ENCODE measurements at regions not wholly inside any gene's neighbourhood (a gene's known extent, or its start where the extent isn't known, plus 50 kb on each side); places are given as distances from the start of the nearest gene placed in this dataset.
"Not testable (repeated sequence)": the region's sequence is repeated elsewhere in the genome, so short reads cannot be mapped to it uniquely, and the experiment has no call there.

DNA sequence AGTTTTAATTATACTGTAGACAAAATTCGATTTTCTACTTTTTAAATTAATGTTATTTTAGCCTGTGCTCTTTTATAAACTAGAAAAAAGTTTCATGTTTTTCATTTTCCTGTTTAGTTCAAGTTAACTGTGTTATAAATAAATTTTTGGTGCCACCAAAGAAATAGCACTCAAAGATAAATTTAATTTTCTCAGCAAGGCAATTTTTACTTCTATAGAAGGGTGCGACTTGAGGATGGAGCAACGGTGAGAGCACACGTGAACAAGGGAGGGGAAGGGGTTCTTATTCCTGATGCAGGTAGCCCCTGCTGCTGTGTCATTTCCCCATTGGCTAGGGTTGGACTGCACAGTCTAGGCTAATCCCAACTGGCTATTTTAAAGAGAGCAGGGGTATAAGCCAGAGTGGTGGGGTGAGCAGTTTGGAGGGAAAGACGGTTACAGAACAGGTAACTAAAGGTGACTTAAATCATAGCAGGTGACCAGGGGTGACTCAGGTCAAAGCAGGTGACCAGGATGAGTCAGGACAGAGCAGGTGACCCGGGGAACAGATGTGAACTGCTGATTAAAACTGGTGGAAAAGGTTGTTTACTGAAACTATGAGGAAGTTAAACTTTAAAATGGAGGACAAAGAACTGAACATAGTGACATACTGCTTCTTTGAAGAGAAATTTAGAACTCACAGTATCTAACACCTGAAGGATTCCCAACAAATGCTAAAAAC is 104.6 kb upstream of the GPBP1 start:
- no peak for DNase-seq

DNA sequence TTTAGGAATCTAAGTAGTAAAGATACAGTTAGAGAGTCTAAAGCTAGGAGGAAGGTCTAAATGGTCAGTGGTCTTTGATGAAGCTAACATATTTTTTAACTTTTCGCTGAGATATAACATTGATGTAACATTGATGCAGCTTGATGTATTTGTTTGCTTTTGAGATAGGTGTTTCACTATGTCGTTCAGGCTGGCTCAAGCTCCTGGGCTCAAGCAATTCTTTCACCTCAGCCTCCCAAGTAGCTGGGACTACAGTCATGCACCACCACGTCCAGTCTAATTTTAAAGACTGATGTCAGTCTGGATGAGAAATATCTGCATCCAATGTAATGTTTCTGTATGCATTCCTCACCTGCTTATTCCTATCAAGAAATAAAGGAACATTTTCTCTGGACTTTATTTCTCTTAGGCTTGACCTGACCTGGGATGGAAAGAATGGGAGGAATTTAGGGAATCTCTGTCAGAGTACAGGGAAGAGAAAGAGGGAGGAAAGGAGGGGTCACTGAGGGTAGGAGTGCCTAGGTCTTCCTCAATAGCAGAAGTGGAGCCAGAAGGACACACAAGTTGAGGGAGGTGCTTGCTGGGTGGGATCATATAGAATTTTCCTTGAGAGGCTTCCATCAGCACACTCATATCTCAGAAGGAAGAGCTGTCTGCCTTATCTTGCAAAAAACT is 101.5 kb upstream of the GPBP1 start:
- DNase-seq, result no peak

DNA sequence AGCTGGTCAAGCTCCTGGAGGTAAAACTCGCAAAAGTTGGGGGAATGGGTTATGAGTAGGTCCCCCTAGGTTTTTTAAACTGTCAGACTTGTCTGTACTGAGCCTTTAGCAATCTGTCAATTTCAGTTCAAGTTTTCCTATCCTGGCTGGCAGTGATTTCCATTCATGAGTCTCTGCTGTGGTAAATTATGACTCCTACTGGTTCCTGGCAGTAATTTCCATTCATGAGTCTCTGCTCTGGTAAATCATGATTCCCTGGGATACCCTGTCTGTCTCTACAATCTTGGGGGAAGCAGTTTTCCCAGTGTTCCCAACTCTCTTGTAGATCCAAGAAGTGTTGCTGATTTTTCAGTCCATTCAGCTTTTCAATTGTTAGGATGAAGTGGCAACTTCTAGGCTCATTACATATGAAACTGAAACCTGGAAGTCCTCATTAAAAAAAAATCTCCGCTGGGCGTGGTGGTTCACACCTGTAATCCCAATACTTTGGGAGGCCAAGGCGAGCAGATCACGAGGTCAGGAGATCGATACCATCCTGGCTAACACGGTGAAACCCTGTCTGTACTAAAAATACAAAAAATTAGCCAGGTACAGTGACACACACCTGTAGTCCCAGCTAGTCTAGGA is 91.3 kb upstream of the GPBP1 start:
- peak in 1 of 2 experiments; percentile 4 for DNase-seq

DNA sequence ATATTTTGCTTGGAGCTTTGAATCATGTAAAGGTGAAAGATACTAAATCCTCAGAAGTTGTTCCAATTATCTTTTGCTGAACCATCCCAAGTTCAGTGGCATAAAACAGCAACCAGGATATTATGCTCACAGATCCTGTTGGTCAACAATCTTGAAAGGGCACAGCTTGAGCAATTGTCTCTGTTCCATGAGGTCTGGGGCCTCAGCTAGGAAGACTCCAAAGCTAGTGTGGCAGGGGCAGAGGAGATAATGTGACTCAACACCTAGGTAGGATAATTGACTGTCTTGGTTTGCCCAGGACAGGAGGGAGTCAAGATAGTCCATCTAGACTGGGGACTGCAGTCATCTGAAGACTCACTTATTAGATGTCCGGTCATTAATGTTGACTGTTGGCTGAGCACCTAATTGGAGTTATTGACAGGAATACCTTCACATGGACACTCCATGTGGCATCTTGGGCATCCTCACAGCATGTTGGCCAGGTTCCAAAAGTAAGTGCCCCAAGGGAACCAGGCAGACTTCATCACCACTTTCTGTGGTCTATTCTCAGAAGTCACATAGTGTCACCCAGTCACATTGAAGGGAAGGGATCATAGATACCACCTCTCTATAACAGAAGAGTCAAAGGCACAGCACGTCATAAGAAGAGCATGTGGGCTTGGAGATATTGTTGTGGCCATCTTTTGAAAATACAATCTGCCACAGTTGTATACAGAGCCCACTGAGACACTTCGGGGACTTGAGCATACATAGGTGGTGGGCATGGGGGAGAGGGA is 88.4 kb upstream of the GPBP1 start:
- DNase-seq, result no peak

DNA sequence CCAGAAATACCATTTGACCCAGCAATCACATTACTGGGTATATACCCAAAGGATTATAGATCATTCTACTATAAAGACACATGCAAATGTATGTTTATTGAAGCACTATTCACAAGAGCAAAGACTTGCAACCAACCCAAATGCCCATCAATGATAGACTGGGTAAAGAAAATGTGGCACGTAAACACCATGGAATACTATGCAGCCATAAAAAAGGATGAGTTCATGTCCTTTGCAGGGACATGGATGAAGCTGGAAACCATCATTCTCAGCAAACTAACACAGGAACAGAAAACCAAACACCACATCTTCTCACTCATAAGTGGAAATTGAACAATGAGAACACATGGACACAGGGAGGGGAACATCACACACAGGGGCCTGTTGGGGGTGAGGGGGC is 85.9 kb upstream of the GPBP1 start:
- DNase-seq, result not testable (repeated sequence)

DNA sequence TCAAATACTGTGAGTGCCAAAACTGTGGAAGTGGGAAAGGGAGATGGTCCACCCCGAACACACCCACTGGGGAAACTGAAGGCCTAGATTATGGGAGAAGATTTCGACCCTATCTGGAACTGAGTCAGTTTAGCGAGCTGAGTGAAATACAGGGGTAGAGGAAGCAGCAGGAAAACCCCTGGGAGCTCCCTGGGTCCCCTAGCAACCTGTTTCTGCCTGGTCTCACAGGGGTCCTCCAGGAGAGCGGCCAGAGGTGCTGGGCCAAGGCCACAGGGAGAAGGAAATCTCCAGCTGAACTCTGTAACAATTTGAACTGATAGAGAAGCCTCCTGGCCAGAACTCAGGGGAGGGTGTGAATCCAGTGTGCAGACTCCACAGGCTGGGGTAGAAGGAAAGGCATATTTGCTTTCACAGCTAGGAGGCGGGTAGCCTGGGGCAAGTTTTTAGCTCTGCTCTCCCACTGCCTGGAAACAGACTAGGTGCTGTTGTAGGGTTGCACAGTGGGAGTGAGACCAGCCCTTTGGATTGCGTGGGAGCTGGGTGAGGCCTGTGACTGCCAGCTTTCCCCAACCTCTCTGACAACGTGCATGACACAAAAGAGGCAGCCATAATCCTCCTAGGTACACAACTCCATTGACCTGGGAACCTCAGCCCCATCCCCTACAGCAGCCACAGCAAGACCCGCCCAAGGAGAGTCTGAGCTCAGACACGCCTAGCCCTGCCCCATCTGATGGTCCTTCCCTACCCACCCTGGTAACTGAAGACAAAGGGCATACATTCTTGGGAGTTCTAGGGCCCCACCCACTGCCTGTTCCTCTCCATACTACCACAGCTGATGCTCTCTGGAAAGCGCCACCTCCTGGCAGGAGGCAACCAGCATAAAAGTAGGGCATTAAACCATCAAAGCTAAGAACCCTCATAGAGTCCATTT is 78.8 kb upstream of the GPBP1 start:
- DNase-seq, result no peak

DNA sequence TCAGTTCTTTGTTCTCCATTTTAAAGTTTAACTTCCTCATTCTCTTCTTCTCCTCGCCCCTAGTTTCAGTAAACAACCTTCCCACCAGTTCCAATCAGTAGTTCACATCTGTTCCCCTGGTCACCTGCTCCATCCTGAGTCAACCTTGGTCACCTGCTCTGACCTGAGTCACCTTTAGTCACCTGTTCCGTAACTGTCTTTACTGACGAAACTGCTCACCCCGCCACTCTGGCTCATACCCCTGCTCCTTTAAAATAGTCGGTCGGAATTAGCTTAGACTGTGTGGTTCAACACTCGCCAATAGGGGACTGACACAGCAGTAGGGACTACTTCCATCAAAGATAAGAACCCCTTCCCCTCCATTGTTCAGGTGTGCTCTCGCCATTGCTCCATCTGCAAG is 76.3 kb upstream of the GPBP1 start:
- no peak for DNase-seq

DNA sequence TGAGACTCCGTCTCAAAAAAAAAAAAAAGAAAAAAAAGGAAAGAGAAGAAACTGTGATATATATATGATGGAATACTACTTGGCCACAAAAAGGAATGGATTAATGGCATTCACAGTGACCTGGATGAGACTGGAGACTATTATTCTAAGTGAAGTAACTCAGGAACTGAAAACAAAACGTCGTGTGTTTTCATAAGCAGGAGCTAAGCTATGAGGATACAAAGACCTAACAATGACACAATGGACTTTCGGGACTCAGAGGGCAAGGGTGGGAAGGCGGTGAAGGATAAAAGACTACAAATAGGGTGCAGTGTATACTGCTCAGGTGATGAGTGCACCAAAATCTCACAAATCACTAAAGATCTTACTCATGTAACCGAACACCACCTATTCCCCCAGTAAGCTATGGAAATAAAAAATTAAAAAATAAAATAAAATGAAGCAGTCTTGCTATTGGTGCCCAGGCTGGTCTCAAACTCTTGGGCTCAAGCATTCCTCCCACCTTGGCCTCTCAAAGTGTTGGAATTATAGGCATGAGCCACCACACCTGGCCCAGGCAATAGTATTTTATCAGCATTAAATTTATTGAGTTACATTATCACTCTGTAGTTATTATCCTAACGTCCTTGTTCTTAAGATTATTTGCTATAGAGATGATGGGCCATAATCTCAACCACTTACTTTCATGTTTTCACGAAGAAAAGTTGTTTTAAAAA is 71.5 kb upstream of the GPBP1 start:
- DNase-seq, result no peak

DNA sequence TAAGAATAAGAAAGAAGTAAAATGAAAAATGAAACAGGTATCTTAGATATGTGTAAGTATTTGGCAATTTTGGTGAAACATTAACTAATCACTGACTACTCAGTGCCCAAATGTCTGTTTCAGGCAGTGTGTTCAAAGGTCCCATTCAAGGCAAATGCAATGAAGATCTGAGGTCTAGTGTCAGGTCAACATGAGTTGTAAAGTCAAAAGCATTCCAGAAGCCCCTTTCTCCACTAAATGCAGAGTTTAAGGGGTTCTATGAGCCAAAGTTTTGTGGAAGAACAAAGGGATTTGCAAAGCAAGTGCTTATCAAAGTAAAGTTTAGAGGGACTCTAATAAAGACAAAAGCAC is 71.0 kb upstream of the GPBP1 start:
- DNase-seq, result no peak

DNA sequence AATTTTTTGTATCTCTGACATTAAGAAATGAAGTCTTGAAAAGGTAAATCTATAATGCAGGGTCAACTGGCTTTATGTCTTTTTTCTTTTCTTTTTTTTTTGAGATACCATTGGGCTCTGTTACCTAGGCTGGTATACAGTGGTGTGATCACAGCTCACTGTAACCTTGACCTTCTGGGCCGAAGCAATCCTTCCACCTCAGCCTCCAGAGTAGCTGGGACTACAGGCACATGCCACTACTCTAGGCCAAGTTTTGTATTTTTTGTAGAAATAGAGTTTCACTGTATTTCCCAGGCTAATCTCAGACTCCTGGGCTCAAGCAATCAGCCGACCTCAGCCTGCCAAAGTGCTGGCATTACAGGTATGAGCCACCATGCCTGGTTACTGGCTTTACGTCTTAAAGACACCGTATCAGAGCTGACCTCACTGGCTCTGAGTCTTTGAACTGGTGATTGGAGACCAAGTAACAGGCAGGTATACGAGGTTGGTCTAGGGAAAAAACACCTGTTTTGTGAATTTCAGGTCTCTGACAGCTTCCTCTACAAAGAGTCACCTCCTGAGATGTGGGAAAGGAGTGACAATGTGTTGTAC is 70.4 kb upstream of the GPBP1 start:
- no peak for DNase-seq

DNA sequence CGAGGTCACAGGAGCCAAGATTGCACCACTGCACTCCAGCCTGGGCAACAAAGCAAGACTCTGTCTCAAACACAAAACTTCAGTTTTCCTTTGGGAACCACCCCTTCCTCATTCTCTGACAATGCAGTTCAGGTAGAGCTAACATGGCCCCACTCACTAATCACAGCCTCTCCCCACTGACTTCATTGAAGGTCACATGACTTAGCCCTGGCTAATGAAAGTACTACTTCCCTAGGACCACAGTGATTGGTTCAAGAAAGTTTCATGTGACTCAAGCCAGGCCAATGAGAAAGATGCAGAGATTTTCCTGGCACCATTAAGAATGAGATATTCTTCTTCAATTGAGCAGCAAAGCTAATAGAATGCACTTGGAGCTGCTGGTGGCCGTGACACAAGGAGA is 67.2 kb upstream of the GPBP1 start:
- DNase-seq, result no peak

DNA sequence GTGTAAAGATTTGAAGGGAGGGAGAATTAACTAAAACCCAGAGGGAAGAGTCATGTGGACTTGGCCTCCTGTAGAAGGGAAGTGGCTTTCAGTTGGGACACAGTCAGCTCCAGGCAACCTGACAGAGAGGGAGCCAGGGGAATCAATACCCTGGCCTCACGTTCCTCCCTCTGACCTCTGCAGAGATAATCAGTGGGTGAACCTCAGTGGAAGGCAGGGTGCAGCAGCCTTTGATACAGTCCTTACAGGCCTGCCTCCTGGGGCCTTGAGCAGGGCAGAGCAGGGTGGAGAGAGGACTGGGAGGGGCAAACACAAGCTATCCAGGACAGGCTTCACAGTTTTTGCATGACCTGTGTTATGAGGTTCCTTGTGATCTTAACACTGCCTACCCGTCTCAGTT is 61.9 kb upstream of the GPBP1 start:
- DNase-seq, result no peak

DNA sequence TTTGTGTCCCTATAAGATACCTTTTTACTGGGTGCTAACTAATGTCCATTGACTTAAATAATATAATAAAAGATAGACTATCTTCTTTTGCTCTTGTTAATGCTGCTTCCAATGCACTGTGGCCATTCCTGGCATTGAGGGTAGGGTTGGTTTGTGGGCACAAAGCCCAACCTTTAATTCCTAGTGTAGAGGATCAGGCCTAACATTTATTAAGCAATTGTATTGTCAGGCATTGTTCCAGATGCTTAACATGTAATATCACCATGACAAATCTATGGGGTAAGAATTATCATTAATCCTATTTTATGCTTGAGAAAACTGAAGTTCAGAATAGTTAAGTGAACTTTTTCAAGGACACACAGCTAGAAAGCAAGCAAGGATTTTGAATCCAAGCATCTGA is 60.4 kb upstream of the GPBP1 start:
- no peak for DNase-seq

DNA sequence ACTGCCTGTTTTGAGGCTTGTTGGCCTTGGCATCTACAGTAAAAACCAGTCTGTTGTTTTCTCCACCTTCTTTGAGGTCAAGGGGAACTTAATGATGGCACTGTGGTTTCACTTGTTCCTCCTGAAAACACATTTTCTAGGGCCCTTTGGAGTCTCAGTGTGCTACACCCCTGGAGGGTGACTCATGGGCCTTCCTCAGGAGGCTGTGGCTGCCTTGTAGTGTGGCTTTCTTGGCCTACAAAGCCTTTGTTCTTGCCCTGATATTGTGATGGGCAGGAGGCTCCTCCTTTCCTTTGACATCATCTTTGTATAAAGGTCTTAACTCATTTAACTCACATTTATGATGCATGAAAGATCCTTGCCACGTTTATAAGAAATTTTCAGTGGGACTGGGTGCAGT is 56.3 kb upstream of the GPBP1 start:
- no peak for DNase-seq

DNA sequence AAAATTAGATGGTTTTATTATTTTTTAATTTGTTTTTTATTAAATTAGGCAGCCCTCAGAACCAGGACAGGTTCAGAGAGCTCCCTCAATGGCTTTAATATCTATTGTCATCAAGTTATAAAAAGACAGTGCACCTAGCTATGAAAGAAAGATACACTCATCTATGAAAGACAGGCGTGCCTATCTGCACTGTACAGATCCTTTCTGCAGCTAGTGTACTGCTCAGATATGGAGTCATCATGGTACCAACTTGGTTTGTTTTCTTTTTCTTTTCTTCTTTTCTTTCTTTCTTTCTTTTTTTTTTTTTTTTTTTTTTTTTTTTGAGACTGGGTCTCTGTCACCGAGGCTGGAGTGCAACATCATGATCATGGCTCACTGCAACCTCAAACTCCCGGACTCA is 54.8 kb upstream of the GPBP1 start:
- no peak for DNase-seq

DNA sequence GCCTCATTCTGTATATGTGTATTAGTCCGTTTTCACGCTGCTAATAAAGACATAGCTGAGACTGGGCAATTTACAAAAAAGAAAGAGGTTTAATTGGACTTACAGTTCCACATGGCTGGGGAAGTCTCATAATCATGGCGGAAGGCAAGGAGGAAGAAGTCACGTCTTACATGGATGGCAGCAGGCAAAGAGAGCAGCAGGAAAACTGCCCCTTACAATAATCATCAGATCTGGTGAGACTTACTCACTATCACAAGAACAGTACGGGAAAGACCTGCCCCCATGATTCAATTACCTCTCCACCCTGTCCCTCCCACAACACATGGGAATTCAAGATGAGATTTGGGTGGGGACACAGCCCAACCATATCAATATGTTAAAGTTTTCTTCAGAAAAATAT is 49.8 kb upstream of the GPBP1 start:
- DNase-seq, result no peak
